HCT116 (cell line): ENCODE measurements at regions not wholly inside any gene's neighbourhood (a gene's known extent, or its start where the extent isn't known, plus 50 kb on each side); places are given as distances from the start of the nearest gene placed in this dataset.

ENCODE experiments used
- CEBPB ChIP-seq: IDR thresholded peaks from 2 replicates; pipeline ENCODE4 v1.6.1; 2012; ENCODE audit warnings: low read depth
- CTCF ChIP-seq, 3 experiments: fragments of 200-600 bp in 1 of 3; sonication (generic) in 1 of 3; IDR thresholded peaks in 2 of 3; conservative IDR thresholded peaks in 1 of 3; 2 replicates each; pipeline ENCODE4 v1.5.1; 2012 to 2017; ENCODE audit warnings: low read depth in 2 of 3, low read length in 2 of 3, antibody characterized with exemption in 1 of 3, borderline replicate concordance in 1 of 3, control low read depth in 1 of 3, mild to moderate bottlenecking in 1 of 3, mixed read lengths in 1 of 3, mixed run types in 1 of 3, moderate library complexity in 1 of 3; ENCODE audit not compliant: insufficient read depth in 1 of 3
- EZH2 ChIP-seq: fragments of 200-600 bp; sonication (generic); IDR thresholded peaks from 2 replicates; pipeline ENCODE4 v1.6.1; 2017; ENCODE audit warnings: antibody characterized with exemption, mixed run types
- SIN3A ChIP-seq: IDR thresholded peaks from 2 replicates; pipeline ENCODE4 v1.6.1; 2012; ENCODE audit warnings: low read depth
- SRF ChIP-seq: IDR thresholded peaks from 2 replicates; pipeline ENCODE4 v1.6.1; 2012; ENCODE audit warnings: low read depth

- no peak for TF ChIP-seq CTCF (IDR thresholded peaks at IDR 0.05 in 2 of 3, conservative IDR thresholded peaks at IDR 0.05 in 1 of 3; ENCODE audit: borderline replicate concordance in 1 of 3, insufficient read depth in 1 of 3, low read depth in 2 of 3, low read length in 2 of 3)
- no peak for TF ChIP-seq EZH2
- TF ChIP-seq SRF: no peak
- no peak for TF ChIP-seq SIN3A
- no peak for TF ChIP-seq CEBPB
Observed at GRCh38 chr14:88950069-88950468, 125.6 kb downstream of the TTC8 start.
